HCT116 (cell line): ENCODE measurements at regions not wholly inside any gene's neighbourhood (a gene's known extent, or its start where the extent isn't known, plus 50 kb on each side); places are given as distances from the start of the nearest gene placed in this dataset.

Source experiments
- ATAC-seq: fragments of 200-7000 bp; cut with Tn5 transposase; 2 replicates; pipeline ENCODE4 v1.9.1; 2020; ENCODE audit warnings: mild to moderate bottlenecking, moderate library complexity
- BruUV-seq: library from RNA; stranded (reverse); fragments of 400-500 nt; replicated peaks from 2 replicates; lab custom pipeline; 2021; lab: Mats Ljungman, UMichigan
- CTCF ChIA-PET: fragments of 300-600 bp; sonication (Branson Sonifier 250); formaldehyde crosslinking; loops from one replicate; lab custom pipeline; 2021; ENCODE audit warnings: antibody characterized with exemption; lab: Charles Lee
- POLR2A ChIA-PET: fragments of 300-600, 350-600 bp; sonication (Branson Sonifier 250); formaldehyde crosslinking; loops from one replicate; lab custom pipeline; 2021; ENCODE audit warnings: antibody characterized with exemption; lab: Charles Lee
- RAD21 ChIA-PET, 2 experiments: fragments of 300-600 bp; sonication (Branson Sonifier 250); formaldehyde crosslinking; loops; one replicate each; lab custom pipeline; 2023; ENCODE audit warnings: low total read pairs in 2 of 2; ENCODE audit not compliant: uncharacterized antibody in 2 of 2, unreplicated experiment in 2 of 2, low non-redundant PET in 1 of 2; lab: Charles Lee
- DNase-seq: peaks from one replicate; pipeline ENCODE4 v3.0.0-alpha.2; 2010; ENCODE audit warnings: low read depth, low spot score
- H2AFZ ChIP-seq: fragments of 200-600 bp; shearing (Covaris generic), sonication (generic); 2 replicates; pipeline ENCODE4 v1.6.1; 2017; ENCODE audit warnings: low read depth, mixed run types, mixed read lengths, antibody characterized with exemption, low read length; ENCODE audit not compliant: poor library complexity, severe bottlenecking
- H3K27ac ChIP-seq: 2 replicates; pipeline ENCODE4 v1.5.1; 2012; ENCODE audit warnings: low read depth, low read length
- H3K27me3 ChIP-seq: fragments of 200-600 bp; sonication (generic); 2 replicates; pipeline ENCODE4 v1.6.1; 2016; ENCODE audit warnings: mixed run types, low read length, mixed read lengths; ENCODE audit not compliant: insufficient read depth
- H3K36me3 ChIP-seq, 2 experiments: fragments of 200-500 bp in 1 of 2; fragments of 200-600 bp in 1 of 2; sonication (Bioruptor generic) in 1 of 2; sonication (generic) in 1 of 2; 2 replicates each; pipeline versions ENCODE4 v1.5.1 to v1.6.1; 2014 to 2016; ENCODE audit warnings: low read length in 2 of 2, inconsistent platforms in 1 of 2, mixed read lengths in 1 of 2, mixed run types in 1 of 2; ENCODE audit not compliant: insufficient read depth in 2 of 2, control insufficient read depth in 1 of 2
- H3K4me1 ChIP-seq, 2 experiments: fragments of 200-600 bp in 1 of 2; sonication (generic) in 1 of 2; 2 replicates each; pipeline versions ENCODE4 v1.5.1 to v1.6.1; 2012 to 2017; ENCODE audit warnings: low read length in 2 of 2, inconsistent platforms in 1 of 2, mild to moderate bottlenecking in 1 of 2, mixed read lengths in 1 of 2, mixed run types in 1 of 2, moderate library complexity in 1 of 2; ENCODE audit not compliant: insufficient read depth in 2 of 2, control insufficient read depth in 1 of 2
- H3K4me2 ChIP-seq: fragments of 200-600 bp; sonication (generic); 2 replicates; pipeline ENCODE4 v1.6.1; 2017; ENCODE audit warnings: mixed run types, low read length, mixed read lengths
- H3K4me3 ChIP-seq, 2 experiments: fragments of 200-600 bp in 1 of 2; sonication (generic) in 1 of 2; replicated peaks in 1 of 2; 2 replicates each; pipeline ENCODE4 v1.5.1; 2011 to 2016; ENCODE audit warnings: low read length in 2 of 2, control low read depth in 1 of 2, low read depth in 1 of 2, mild to moderate bottlenecking in 1 of 2, mixed read lengths in 1 of 2, mixed run types in 1 of 2
- H3K79me2 ChIP-seq: fragments of 200-600 bp; sonication (generic); 2 replicates; pipeline ENCODE4 v1.6.1; 2017; ENCODE audit warnings: mild to moderate bottlenecking, mixed run types, low read length, moderate library complexity, mixed read lengths; ENCODE audit not compliant: insufficient read depth
- H3K9ac ChIP-seq: fragments of 200-600 bp; sonication (generic); 2 replicates; pipeline ENCODE4 v1.6.1; 2016; ENCODE audit warnings: low read length, mixed read lengths
- H3K9me2 ChIP-seq: fragments of 200-600 bp; sonication (generic), shearing (Covaris generic); 2 replicates; pipeline ENCODE4 v1.6.1; 2017; ENCODE audit warnings: mixed run types, mild to moderate bottlenecking, moderate library complexity; ENCODE audit not compliant: insufficient read depth
- H3K9me3 ChIP-seq, 2 experiments: fragments of 200-500 bp in 1 of 2; fragments of 200-600 bp in 1 of 2; sonication (Bioruptor generic) in 1 of 2; sonication (generic) in 1 of 2; 2 replicates each; pipeline ENCODE4 v1.6.1; 2014 to 2017; ENCODE audit warnings: low read length in 2 of 2, mixed read lengths in 2 of 2, inconsistent platforms in 1 of 2, low read depth in 1 of 2, mild to moderate bottlenecking in 1 of 2, mixed run types in 1 of 2, moderate library complexity in 1 of 2; ENCODE audit not compliant: control insufficient read depth in 1 of 2, insufficient read depth in 1 of 2
- H4K20me1 ChIP-seq: fragments of 200-600 bp; sonication (generic), shearing (Covaris generic); 2 replicates; pipeline ENCODE4 v1.6.1; 2017; ENCODE audit warnings: mixed run types, mild to moderate bottlenecking, moderate library complexity; ENCODE audit not compliant: insufficient read depth
- CEBPB ChIP-seq: IDR thresholded peaks from 2 replicates; pipeline ENCODE4 v1.6.1; 2012; ENCODE audit warnings: low read depth
- EGR1 ChIP-seq: IDR thresholded peaks from 2 replicates; pipeline ENCODE4 v1.6.1; 2012; ENCODE audit warnings: low read depth
- EZH2 ChIP-seq: fragments of 200-600 bp; sonication (generic); IDR thresholded peaks from 2 replicates; pipeline ENCODE4 v1.6.1; 2017; ENCODE audit warnings: antibody characterized with exemption, mixed run types
- POLR2AphosphoS5 ChIP-seq: IDR thresholded peaks from 2 replicates; pipeline ENCODE4 v1.6.1; 2011; ENCODE audit warnings: mild to moderate bottlenecking, low read depth, low read length, moderate library complexity
- TCF7L2 ChIP-seq: IDR thresholded peaks from 2 replicates; pipeline ENCODE4 v1.7.0; 2011; ENCODE audit warnings: borderline replicate concordance, inconsistent platforms; ENCODE audit not compliant: insufficient read depth, insufficient read length; ENCODE audit errors: extremely low read depth
- ZNF274 ChIP-seq: fragments of 200-500 bp; sonication (Bioruptor generic); IDR thresholded peaks from 2 replicates; pipeline ENCODE4 v1.6.1; 2014; ENCODE audit warnings: mild to moderate bottlenecking, low read depth, low read length, inconsistent platforms
- intact Hi-C: fragments of 100-400 bp; cut with micrococcal nuclease; formaldehyde crosslinking; loops from 2 replicates; pipeline ENCODE4 v1.10.0; 2022
- TF ChIP-seq, protein P1 (sequence below): IDR thresholded peaks from 2 replicates; pipeline ENCODE4 v1.6.1; 2012
- TF ChIP-seq, protein P2 (sequence below), 3 experiments: fragments of 200-600 bp in 1 of 3; sonication (generic) in 1 of 3; IDR thresholded peaks in 2 of 3; conservative IDR thresholded peaks in 1 of 3; 2 replicates each; pipeline ENCODE4 v1.5.1; 2012 to 2017; ENCODE audit warnings: low read depth in 2 of 3, low read length in 2 of 3, antibody characterized with exemption in 1 of 3, borderline replicate concordance in 1 of 3, control low read depth in 1 of 3, mild to moderate bottlenecking in 1 of 3, mixed read lengths in 1 of 3, mixed run types in 1 of 3, moderate library complexity in 1 of 3; ENCODE audit not compliant: insufficient read depth in 1 of 3

DNA sequence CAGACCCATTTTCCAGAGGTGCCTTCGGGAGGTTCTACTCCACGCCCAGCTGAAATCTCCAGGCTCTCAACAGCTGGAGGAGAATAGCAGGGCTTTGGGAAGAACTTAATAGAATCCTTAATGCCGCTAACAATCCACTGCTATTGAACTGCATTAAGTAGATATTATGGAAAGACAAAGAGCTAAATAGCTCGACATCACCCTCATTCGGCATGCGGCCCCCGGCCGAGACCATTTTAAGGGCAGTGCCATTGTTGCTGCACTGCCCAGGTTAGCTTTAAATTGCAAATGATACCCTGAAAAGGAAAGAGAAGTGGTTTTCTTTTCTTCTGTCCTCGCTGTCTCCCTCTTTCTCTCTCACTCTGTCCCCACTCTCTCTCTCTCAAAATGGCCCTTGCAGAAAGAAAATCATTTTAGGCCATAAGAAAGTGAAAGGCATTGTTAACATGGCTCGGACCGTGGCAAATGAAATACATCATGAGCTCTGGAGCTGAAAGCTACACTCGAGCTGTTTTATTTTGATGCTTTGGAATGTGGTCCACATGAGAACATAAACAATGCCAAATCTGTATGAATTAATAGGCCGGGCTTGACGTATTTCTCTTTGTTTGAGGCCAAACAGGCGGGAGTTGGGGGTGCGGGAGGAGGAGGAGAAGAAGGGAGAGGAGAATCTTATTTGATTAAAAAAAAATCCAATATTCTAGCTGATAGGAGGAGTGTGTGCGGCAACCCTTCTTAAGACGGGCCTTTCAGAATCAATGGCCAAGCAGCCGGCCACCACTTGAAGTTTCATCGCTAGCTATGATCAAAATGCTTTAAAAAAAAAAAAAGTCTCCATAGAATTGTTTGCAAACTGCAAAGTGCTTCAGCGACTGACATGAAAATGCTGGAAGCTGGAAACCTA lies 298.8 kb upstream of the IRX3 start:
- H3K4me1 ChIP-seq: no peaks in the 10 kb centered on the region
- no peak overlapping the region for H3K9ac ChIP-seq
- ChIA-PET RAD21 (no interaction called here), POLR2A (interaction anchor here (0.7 kb wide), 1 partner anchor 12 kb away, joined by 4 read pairs; no protein-coding TSS in a partner anchor), CTCF (no interaction called here)
- H3K4me3 ChIP-seq: no peak overlapping the region
- no TSS peak for BruUV-seq
- TF ChIP-seq, protein P1, sequence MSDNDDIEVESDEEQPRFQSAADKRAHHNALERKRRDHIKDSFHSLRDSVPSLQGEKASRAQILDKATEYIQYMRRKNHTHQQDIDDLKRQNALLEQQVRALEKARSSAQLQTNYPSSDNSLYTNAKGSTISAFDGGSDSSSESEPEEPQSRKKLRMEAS: no peak
- TF ChIP-seq TCF7L2: no peak
- no peak for TF ChIP-seq ZNF274
- TF ChIP-seq CEBPB: no peak
- TF ChIP-seq EGR1: no peak
- TF ChIP-seq POLR2AphosphoS5: no peak
- TF ChIP-seq, protein P2, sequence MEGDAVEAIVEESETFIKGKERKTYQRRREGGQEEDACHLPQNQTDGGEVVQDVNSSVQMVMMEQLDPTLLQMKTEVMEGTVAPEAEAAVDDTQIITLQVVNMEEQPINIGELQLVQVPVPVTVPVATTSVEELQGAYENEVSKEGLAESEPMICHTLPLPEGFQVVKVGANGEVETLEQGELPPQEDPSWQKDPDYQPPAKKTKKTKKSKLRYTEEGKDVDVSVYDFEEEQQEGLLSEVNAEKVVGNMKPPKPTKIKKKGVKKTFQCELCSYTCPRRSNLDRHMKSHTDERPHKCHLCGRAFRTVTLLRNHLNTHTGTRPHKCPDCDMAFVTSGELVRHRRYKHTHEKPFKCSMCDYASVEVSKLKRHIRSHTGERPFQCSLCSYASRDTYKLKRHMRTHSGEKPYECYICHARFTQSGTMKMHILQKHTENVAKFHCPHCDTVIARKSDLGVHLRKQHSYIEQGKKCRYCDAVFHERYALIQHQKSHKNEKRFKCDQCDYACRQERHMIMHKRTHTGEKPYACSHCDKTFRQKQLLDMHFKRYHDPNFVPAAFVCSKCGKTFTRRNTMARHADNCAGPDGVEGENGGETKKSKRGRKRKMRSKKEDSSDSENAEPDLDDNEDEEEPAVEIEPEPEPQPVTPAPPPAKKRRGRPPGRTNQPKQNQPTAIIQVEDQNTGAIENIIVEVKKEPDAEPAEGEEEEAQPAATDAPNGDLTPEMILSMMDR (IDR thresholded peaks at IDR 0.05 in 2 of 3, conservative IDR thresholded peaks at IDR 0.05 in 1 of 3; ENCODE audit: borderline replicate concordance in 1 of 3, insufficient read depth in 1 of 3, low read depth in 2 of 3, low read length in 2 of 3): no peak
- no peak for TF ChIP-seq EZH2
- H3K27me3 ChIP-seq: 0 out of 2 replicates have a peak, but pooled peaks cover 3% of the 10 kb centered on the region
- intact Hi-C loops: no loop called here
- ATAC-seq: no peak
- H3K9me3 ChIP-seq: no peaks in the 10 kb centered on the region
- no peaks in the 10 kb centered on the region for H3K9me2 ChIP-seq
- no peak overlapping the region for H3K4me2 ChIP-seq
- H3K79me2 ChIP-seq: no peaks in the 10 kb centered on the region
- no peak overlapping the region for H3K27ac ChIP-seq
- H4K20me1 ChIP-seq: no peaks in the 10 kb centered on the region
- no peak for DNase-seq
- H2AFZ ChIP-seq: no peak overlapping the region
- H3K36me3 ChIP-seq: no peaks in the 10 kb centered on the region
